ENCODE measurements at regions not wholly inside any gene's neighbourhood (a gene's known extent, or its start where the extent isn't known, plus 50 kb on each side); places are given as distances from the start of the nearest gene placed in this dataset.

GRCh38 chr14:106822905-106823304 is 1296.5 kb downstream of the TMEM121 start:
- H3K36me3 ChIP-seq, result no peaks in the 10 kb centered on the region
- no peaks in the 10 kb centered on the region for H3K27me3 ChIP-seq
- no peak for DNase-seq (ENCODE audit: low read depth in 1 of 2, low spot score in 1 of 2)
- H3K4me3 ChIP-seq, result no peak overlapping the region
- no peaks in the 10 kb centered on the region for H3K9me3 ChIP-seq (ENCODE audit: low read depth)
- no peaks in the 10 kb centered on the region for H3K4me1 ChIP-seq (ENCODE audit: low read depth)
- H3K27ac ChIP-seq, result no peak overlapping the region
- no peak for TF ChIP-seq CTCF (IDR thresholded peaks at IDR 0.05; ENCODE audit: low read depth, low read length)

- Histone ChIP-seq H3K27me3 (no peaks in the 10 kb centered on the region), H3K27ac (no peak overlapping the region), H3K4me1 (ENCODE audit: low read depth) (no peaks in the 10 kb centered on the region), H3K9me3 (ENCODE audit: low read depth) (no peaks in the 10 kb centered on the region), H3K4me3 (no peak overlapping the region), H3K36me3 (no peaks in the 10 kb centered on the region)
- DNase-seq (ENCODE audit: low read depth in 1 of 2, low spot score in 1 of 2), result no peak
- TF ChIP-seq CTCF (IDR thresholded peaks at IDR 0.05; ENCODE audit: low read depth, low read length), result no peak
Measured at GRCh38 chr14:106823552-106823951, 1297.2 kb downstream of the TMEM121 start.

- no peaks in the 10 kb centered on the region for H3K4me1 ChIP-seq (ENCODE audit: low read depth)
- H3K36me3 ChIP-seq, result no peaks in the 10 kb centered on the region
- no peak for DNase-seq (ENCODE audit: low read depth in 1 of 2, low spot score in 1 of 2)
- no peaks in the 10 kb centered on the region for H3K27me3 ChIP-seq
- no peak for TF ChIP-seq CTCF (IDR thresholded peaks at IDR 0.05; ENCODE audit: low read depth, low read length)
- H3K9me3 ChIP-seq (ENCODE audit: low read depth), result no peaks in the 10 kb centered on the region
- H3K4me3 ChIP-seq, result no peak overlapping the region
- no peak overlapping the region for H3K27ac ChIP-seq
Measured at GRCh38 chr14:106826833-106827369, 1300.5 kb downstream of the TMEM121 start.

GRCh38 chr14:106831322-106831720 is 1304.9 kb downstream of the TMEM121 start:
- Histone ChIP-seq H3K27ac (no peak overlapping the region), H3K4me3 (no peak overlapping the region), H3K27me3 (no peaks in the 10 kb centered on the region), H3K4me1 (ENCODE audit: low read depth) (no peaks in the 10 kb centered on the region), H3K36me3 (no peaks in the 10 kb centered on the region), H3K9me3 (ENCODE audit: low read depth) (no peaks in the 10 kb centered on the region)
- TF ChIP-seq CTCF (IDR thresholded peaks at IDR 0.05; ENCODE audit: low read depth, low read length), result peak; percentile 9
- no peak for DNase-seq (ENCODE audit: low read depth in 1 of 2, low spot score in 1 of 2)

- no peak overlapping the region for H3K4me3 ChIP-seq
- H3K36me3 ChIP-seq, result no peaks in the 10 kb centered on the region
- H3K27ac ChIP-seq, result no peak overlapping the region
- no peaks in the 10 kb centered on the region for H3K27me3 ChIP-seq
- no peaks in the 10 kb centered on the region for H3K4me1 ChIP-seq (ENCODE audit: low read depth)
- TF ChIP-seq CTCF (IDR thresholded peaks at IDR 0.05; ENCODE audit: low read depth, low read length), result no peak
- no peak for DNase-seq (ENCODE audit: low read depth in 1 of 2, low spot score in 1 of 2)
- H3K9me3 ChIP-seq (ENCODE audit: low read depth), result no peaks in the 10 kb centered on the region
Measured at GRCh38 chr14:106837870-106838269, 1311.5 kb downstream of the TMEM121 start.
